ENCODE measurements at regions not wholly inside any gene's neighbourhood (a gene's known extent, or its start where the extent isn't known, plus 50 kb on each side); places are given as distances from the start of the nearest gene placed in this dataset.

GRCh38 chr5:145495196-145495595 is 339.9 kb downstream of the PRELID2 start:
- H3K79me1 ChIP-seq (ENCODE audit: low read depth in 1 of 2, low read length in 2 of 2) = no peaks in the 10 kb centered on the region
- H3K9me1 ChIP-seq (ENCODE audit: insufficient read depth, low read length) = 0 out of 2 replicates have a peak, but pooled peaks cover 3% of the 10 kb centered on the region
- BruUV-seq (replicated peaks) = no TSS peak
- peak overlapping the region; percentile 71 for H4K91ac ChIP-seq (ENCODE audit: insufficient read depth, low read depth, low read length)
- peak overlapping the region; percentile 72; the same call in 2 of the 3 replicates for H2BK15ac ChIP-seq (ENCODE audit: low read depth, low read length)
- H4K20me1 ChIP-seq (ENCODE audit: insufficient read depth, low read length) = no peaks in the 10 kb centered on the region
- intact Hi-C loops (cut with micrococcal nuclease) (no loop called here), in situ Hi-C loops (cut with MboI; ENCODE audit: low sequenced_read_pairs) (no loop called here), dilution Hi-C loops (cut with HindIII; ENCODE audit: low sequenced_read_pairs, unreplicated experiment) (no loop called here)
- H3K18ac ChIP-seq (ENCODE audit: low read depth, low read length) = peak overlapping the region; percentile 33; the same call in 1 of the 2 replicates
- peak overlapping the region; percentile 70 for H2AFZ ChIP-seq (replicated peaks; ENCODE audit: low read length, poor library complexity)
- H3K27me3 ChIP-seq (ENCODE audit: control insufficient read depth, insufficient read depth, low read length) = no peaks in the 10 kb centered on the region
- no peak overlapping the region for H3K4me2 ChIP-seq (ENCODE audit: low read depth, low read length)
- H2BK20ac ChIP-seq (ENCODE audit: low read depth, low read length) = peak overlapping the region; percentile 89
- H2AK9ac ChIP-seq (replicated peaks; ENCODE audit: low read depth, low read length, poor library complexity) = no peak overlapping the region
- no CpG with 5 or more reads among the region's 1 CpG for WGBS, 2 experiments (ENCODE audit: extremely low coverage in 2 of 2, insufficient read length in 1 of 2)
- no peak overlapping the region for H3K27ac ChIP-seq (ENCODE audit: insufficient read depth, low read length)
- DNase-seq (no peak), ATAC-seq (ENCODE audit: low read depth) (no peak)
- H3K23ac ChIP-seq (ENCODE audit: low read depth, low read length) = peak overlapping the region; percentile 13; the same call in 1 of the 2 replicates
- peak overlapping the region; percentile 86 for H2BK120ac ChIP-seq (ENCODE audit: low read depth, low read length)
- H3K36me3 ChIP-seq (ENCODE audit: control insufficient read depth, insufficient read depth, low read length) = no peaks in the 10 kb centered on the region
- H3K4ac ChIP-seq (ENCODE audit: low read depth, low read length) = peak overlapping the region; percentile 87
- H3K4me3 ChIP-seq (ENCODE audit: insufficient read depth, low read depth, low read length) = no peak overlapping the region
- H4K8ac ChIP-seq (ENCODE audit: low read depth in 2 of 2, low read length in 2 of 2) = peak overlapping the region; percentile 9 to 72; a peak in 3 of 4 replicates
- H4K5ac ChIP-seq (ENCODE audit: low read depth, low read length) = peak overlapping the region; percentile 19; the same call in 1 of the 2 replicates
- ChIA-PET CTCF (no interaction called here), POLR2A (ENCODE audit: unreplicated experiment) (no interaction called here)
- peak overlapping the region; percentile 63 for H2BK5ac ChIP-seq (ENCODE audit: low read depth, low read length, poor library complexity, severe bottlenecking)
- no peak overlapping the region for H3K9ac ChIP-seq (ENCODE audit: low read depth, low read length)
- H2AK5ac ChIP-seq (ENCODE audit: low read depth, low read length) = peak overlapping the region; percentile 82
- peaks cover 3% of the 10 kb centered on the region; the same call in 1 of the 2 replicates for H3K4me1 ChIP-seq (ENCODE audit: control insufficient read depth, insufficient read depth, low read length)
- peaks cover 2% of the 10 kb centered on the region; the same call in 1 of the 2 replicates for H3K9me3 ChIP-seq (ENCODE audit: control insufficient read depth, insufficient read depth, low read length)
- H3K14ac ChIP-seq (replicated peaks; ENCODE audit: low read depth, low read length) = peak overlapping the region; percentile 47
- TF ChIP-seq MAFK (IDR thresholded peaks at IDR 0.05; ENCODE audit: low read depth, low read length) (no peak), SMC3 (IDR thresholded peaks at IDR 0.05; ENCODE audit: low read depth, low read length) (no peak), RCOR1 (IDR thresholded peaks at IDR 0.05; ENCODE audit: insufficient replicate concordance, low read length) (no peak), CTCF (conservative IDR thresholded peaks at IDR 0.05; ENCODE audit: low read depth, low read length) (no peak), MAZ (IDR thresholded peaks at IDR 0.05; ENCODE audit: borderline replicate concordance, low read depth, low read length) (no peak), BHLHE40 (IDR thresholded peaks at IDR 0.05; ENCODE audit: low read depth, low read length) (no peak), RFX5 (IDR thresholded peaks at IDR 0.05; ENCODE audit: low read depth, low read length) (no peak), CHD1 (IDR thresholded peaks at IDR 0.05; ENCODE audit: low read depth, low read length) (no peak), POLR2A (IDR thresholded peaks at IDR 0.05; ENCODE audit: low read depth, low read length) (no peak), NFE2L2 (IDR thresholded peaks at IDR 0.05; ENCODE audit: low read depth, low read length) (no peak), MXI1 (IDR thresholded peaks at IDR 0.05; ENCODE audit: borderline replicate concordance, low read depth, low read length) (no peak), FOS (IDR thresholded peaks at IDR 0.05; ENCODE audit: low read depth, low read length) (no peak), RAD21 (IDR thresholded peaks at IDR 0.05; ENCODE audit: low read length) (no peak), CEBPB (IDR thresholded peaks at IDR 0.05; ENCODE audit: low read depth, low read length) (no peak), USF2 (IDR thresholded peaks at IDR 0.05; ENCODE audit: low read depth, low read length) (no peak), ELK1 (IDR thresholded peaks at IDR 0.05; ENCODE audit: borderline replicate concordance, low read depth, low read length) (no peak)
- H3K56ac ChIP-seq (ENCODE audit: extremely low read depth, insufficient read depth, low read length) = no peak overlapping the region

Measured in IMR-90 (cell line).